Heart left ventricle (tissue), 13 donors: ENCODE measurements at regions not wholly inside any gene's neighbourhood (a gene's known extent, or its start where the extent isn't known, plus 50 kb on each side); places are given as distances from the start of the nearest gene placed in this dataset.

Source experiments
- CTCF ChIP-seq, 12 donors: fragments of 200-600 bp; sonication (generic) in 4 of 12; IDR thresholded peaks; one replicate each; pipeline versions ENCODE4 v1.5.0 to v1.8.0; 2018 to 2022; ENCODE audit warnings: antibody characterized with exemption in 12 of 12, mild to moderate bottlenecking in 5 of 12
- POLR2A ChIP-seq, 2 donors: fragments of 450-650 bp; IDR thresholded peaks; one replicate each; pipeline ENCODE4 v1.6.1; 2017; ENCODE audit warnings: antibody characterized with exemption in 2 of 2, mild to moderate bottlenecking in 2 of 2, moderate library complexity in 2 of 2
- donor health status: ischemic (EF 13 %, LVEDD 7.1; RV severe dilation, severe dysfunction).
- donor health status: DM: no; HTN: yes; CAD: no.
- donor health status: DM: no; HTN: no; CAD: no.
- donor health status: ischemic (EF 25% LVEDD 6.9; RV normal size, moderate dysfunction).
- donor health status: ischemic (EF 25% LVEDD 5.7; RV mildly dilated, moderate dysfunction).
- donor health status: ischemic (EF 35%, LVEDD 5.7; RV mildly dilated, moderate dysfunction).
- donor health status: nonischemic (EF 11% LVEDD 7.7; RV severe dilation, severe dysfunction).
- donor health status: DM: yes; HTN: yes; CAD: no.
- donor health status: PGD.
- donor health status: ischemic (EF 29% LVEDD 5.4; RV normal size, mild dysfunction).
- donor health status: nonischemic (EF 23%, LVEDD 6.1; RV moderate dilation, normal function).

DNA sequence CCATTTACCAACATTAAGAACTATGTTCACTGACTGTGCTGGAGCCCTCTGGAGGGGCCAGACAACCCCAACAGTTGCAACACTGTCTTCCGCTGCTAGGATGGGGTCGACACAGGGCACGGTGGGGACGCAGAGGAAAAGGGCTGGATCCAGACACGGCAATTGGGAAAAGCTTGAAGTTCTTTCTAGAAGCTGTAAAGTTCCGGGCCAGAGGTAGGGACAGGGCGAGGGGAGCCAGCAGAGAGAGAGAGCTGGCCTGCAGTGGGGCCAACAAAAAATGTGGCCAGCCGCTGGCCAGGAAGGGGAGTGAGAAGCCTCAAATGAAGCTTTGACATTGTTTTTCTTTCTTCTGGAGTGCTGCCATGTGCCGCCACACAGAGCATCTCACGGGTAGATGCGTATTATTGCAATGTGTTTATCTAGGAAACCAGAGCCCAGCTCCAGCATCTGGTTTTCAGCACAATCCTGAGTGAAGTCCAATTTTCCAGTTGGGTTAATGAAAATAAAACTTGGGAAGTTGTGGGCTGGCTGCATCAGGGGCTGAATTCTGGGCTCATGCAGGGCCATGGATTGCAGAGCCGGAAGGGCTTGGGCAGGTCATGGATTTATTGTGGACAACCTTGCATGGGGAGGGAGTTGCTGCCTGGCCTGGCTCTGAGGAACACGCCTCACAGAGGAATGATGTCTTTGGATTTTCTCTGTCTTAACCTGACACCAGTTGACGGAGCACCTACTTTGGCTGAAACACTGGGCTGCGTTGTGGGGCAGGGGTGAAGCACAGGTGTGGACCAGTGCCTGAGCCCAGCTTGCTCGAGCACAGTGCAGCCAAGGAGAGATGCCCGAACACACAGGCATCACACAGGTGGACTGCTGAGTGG, 67.6 kb upstream of the AMPD3 start:
- TF ChIP-seq CTCF (IDR thresholded peaks at IDR 0.05) (no peak), POLR2A (IDR thresholded peaks at IDR 0.05) (no peak)
